A549 (cell line): ENCODE measurements at regions not wholly inside any gene's neighbourhood (a gene's known extent, or its start where the extent isn't known, plus 50 kb on each side); places are given as distances from the start of the nearest gene placed in this dataset.

Experiments used
- BHLHE40 ChIP-seq: IDR thresholded peaks from 2 replicates; pipeline ENCODE4 v1.6.1; 2012; ENCODE audit warnings: low read depth, low read length, inconsistent platforms
- CBX2 ChIP-seq: fragments of 200-600 bp; sonication (generic); IDR thresholded peaks from 2 replicates; pipeline ENCODE4 v1.6.1; 2016; ENCODE audit warnings: low read depth, mild to moderate bottlenecking, borderline replicate concordance
- CHD2 ChIP-seq: fragments of 150-350 bp; IDR thresholded peaks from 2 replicates; pipeline ENCODE4 v1.6.1; 2014; ENCODE audit warnings: low read length; ENCODE audit not compliant: partially characterized antibody
- CTCF ChIP-seq: fragments of >200 bp; sonication (Bioruptor Twin); formaldehyde crosslinking; IDR thresholded peaks from 3 replicates; pipeline ENCODE4 v1.5.1; 2016
- POLR2A ChIP-seq: IDR thresholded peaks from 2 replicates; pipeline ENCODE4 v1.6.1; 2012; ENCODE audit warnings: mild to moderate bottlenecking, low read length
- RARB ChIP-seq: fragments of 250-450 bp; sonication (Bioruptor Pico); IDR thresholded peaks from 2 replicates; pipeline ENCODE4 v1.8.0; 2021; ENCODE audit warnings: mild to moderate bottlenecking, moderate library complexity
- REST ChIP-seq: fragments of 200-600 bp; sonication (generic); IDR thresholded peaks from 2 replicates; pipeline ENCODE4 v1.6.1; 2016; ENCODE audit warnings: antibody characterized with exemption, mild to moderate bottlenecking, moderate library complexity
- SMC3 ChIP-seq: fragments of >200 bp; sonication (Bioruptor Twin); formaldehyde crosslinking; IDR thresholded peaks from 3 replicates; pipeline ENCODE4 v1.6.1; 2018; ENCODE audit warnings: inconsistent platforms

DNA sequence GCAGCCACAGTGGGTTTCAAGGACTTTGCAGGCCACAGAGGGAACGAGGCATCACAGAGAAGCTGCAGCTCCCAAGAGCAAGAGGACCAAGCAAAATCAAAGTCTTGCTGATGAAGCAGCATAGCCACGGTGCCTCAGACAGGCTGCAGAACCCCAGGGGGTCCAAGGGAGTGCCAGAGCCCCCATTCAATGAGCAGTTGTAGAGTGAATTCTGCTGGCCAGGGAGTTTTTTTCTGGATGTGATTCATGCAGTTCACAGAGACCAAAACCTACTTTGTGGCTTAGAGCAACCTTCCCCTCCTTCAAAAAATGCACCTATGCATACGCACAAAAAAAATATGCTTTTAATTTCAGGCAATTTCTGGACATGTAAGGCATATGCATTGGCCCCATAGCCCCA, 409.0 kb downstream of the VPS13C start:
- TF ChIP-seq CTCF (no peak), CHD2 (no peak), CBX2 (no peak), SMC3 (no peak), BHLHE40 (no peak), RARB (no peak), POLR2A (no peak), REST (no peak)
